ENCODE measurements at regions not wholly inside any gene's neighbourhood (a gene's known extent, or its start where the extent isn't known, plus 50 kb on each side); places are given as distances from the start of the nearest gene placed in this dataset.

GRCh38 chr13:73610799-73611592, 523.2 kb downstream of the KLF12 start:
- no peak for DNase-seq (ENCODE audit: low spot score)

GRCh38 chr13:73608711-73609485, 525.3 kb downstream of the KLF12 start:
- no peak for DNase-seq (ENCODE audit: low spot score)

GRCh38 chr13:73608157-73608516, 526.1 kb downstream of the KLF12 start:
- DNase-seq (ENCODE audit: low spot score) = no peak

- DNase-seq (ENCODE audit: low spot score) = no peak
Measured at GRCh38 chr13:73607489-73608156, 526.6 kb downstream of the KLF12 start.

- DNase-seq (ENCODE audit: low spot score) = no peak
Measured at GRCh38 chr13:73603646-73604045, 530.6 kb downstream of the KLF12 start.

GRCh38 chr13:73602295-73602694, 531.9 kb downstream of the KLF12 start:
- no peak for DNase-seq (ENCODE audit: low spot score)

- DNase-seq (ENCODE audit: low spot score) = no peak
Measured at GRCh38 chr13:73601708-73602107, 532.5 kb downstream of the KLF12 start.

- no peak for DNase-seq (ENCODE audit: low spot score)
Measured at GRCh38 chr13:73599232-73600128, 534.7 kb downstream of the KLF12 start.

- DNase-seq (ENCODE audit: low spot score) = no peak
Measured at GRCh38 chr13:73598020-73598712, 536.0 kb downstream of the KLF12 start.

- no peak for DNase-seq (ENCODE audit: low spot score)
Measured at GRCh38 chr13:73596382-73596781, 537.6 kb downstream of the KLF5 start.

GRCh38 chr13:73593199-73593765, 534.5 kb downstream of the KLF5 start:
- DNase-seq (ENCODE audit: low spot score) = no peak

GRCh38 chr13:73591861-73592260, 533.1 kb downstream of the KLF5 start:
- no peak for DNase-seq (ENCODE audit: low spot score)

GRCh38 chr13:73590795-73591194, 532.0 kb downstream of the KLF5 start:
- no peak for DNase-seq (ENCODE audit: low spot score)

GRCh38 chr13:73585236-73585635, 526.4 kb downstream of the KLF5 start:
- no peak for DNase-seq (ENCODE audit: low spot score)

GRCh38 chr13:73583331-73583730, 524.5 kb downstream of the KLF5 start:
- DNase-seq (ENCODE audit: low spot score) = no peak

- no peak for DNase-seq (ENCODE audit: low spot score)
Measured at GRCh38 chr13:73580513-73581267, 521.9 kb downstream of the KLF5 start.

GRCh38 chr13:73579574-73580274, 520.9 kb downstream of the KLF5 start:
- DNase-seq (ENCODE audit: low spot score) = no peak

GRCh38 chr13:73578251-73578875, 519.6 kb downstream of the KLF5 start:
- DNase-seq (ENCODE audit: low spot score) = no peak

- no peak for DNase-seq (ENCODE audit: low spot score)
Measured at GRCh38 chr13:73576291-73576690, 517.5 kb downstream of the KLF5 start.
